ENCODE measurements at regions not wholly inside any gene's neighbourhood (a gene's known extent, or its start where the extent isn't known, plus 50 kb on each side); places are given as distances from the start of the nearest gene placed in this dataset.

- no peak for DNase-seq
- in situ Hi-C loops (cut with HindIII; ENCODE audit: low pct_ligation_motif_present, low sequenced_read_pairs), result no loop called here
- peaks cover 54% of the 10 kb centered on the region for H3K27me3 ChIP-seq (replicated peaks)
- no peaks in the 10 kb centered on the region for H3K36me3 ChIP-seq (replicated peaks)
- no peak for TF ChIP-seq CTCF (IDR thresholded peaks at IDR 0.05; ENCODE audit: low read depth, low read length, missing control alignments)
- no peak overlapping the region for H3K27ac ChIP-seq
- no peak overlapping the region for H3K4me3 ChIP-seq (ENCODE audit: low read depth, low read length)
These were observed 118.7 kb upstream of the RRP15 start for GRCh38 chr1:218166268-218166945.

- DNase-seq, result no peak
- in situ Hi-C loops (cut with HindIII; ENCODE audit: low pct_ligation_motif_present, low sequenced_read_pairs), result no loop called here
These were observed 113.7 kb upstream of the RRP15 start for GRCh38 chr1:218171302-218171893.

GRCh38 chr1:218182455-218182854 lies 102.6 kb upstream of the RRP15 start:
- H3K27ac ChIP-seq, result no peak overlapping the region
- H3K4me3 ChIP-seq (ENCODE audit: low read depth, low read length), result no peak overlapping the region
- no peak for DNase-seq
- no peak for TF ChIP-seq CTCF (IDR thresholded peaks at IDR 0.05; ENCODE audit: low read depth, low read length, missing control alignments)
- H3K36me3 ChIP-seq (replicated peaks), result no peaks in the 10 kb centered on the region
- in situ Hi-C loops (cut with HindIII; ENCODE audit: low pct_ligation_motif_present, low sequenced_read_pairs), result no loop called here
- no peaks in the 10 kb centered on the region for H3K27me3 ChIP-seq (replicated peaks)

More at GRCh38 chr1:218171302-218171893, 113.7 kb upstream of the RRP15 start:
- Histone ChIP-seq H3K27ac (no peak overlapping the region), H3K4me3 (ENCODE audit: low read depth, low read length) (no peak overlapping the region), H3K36me3 (replicated peaks) (no peaks in the 10 kb centered on the region), H3K27me3 (replicated peaks) (peaks cover 22% of the 10 kb centered on the region)
- TF ChIP-seq CTCF (IDR thresholded peaks at IDR 0.05; ENCODE audit: low read depth, low read length, missing control alignments), result peak; percentile 70

- in situ Hi-C loops (cut with HindIII; ENCODE audit: low pct_ligation_motif_present, low sequenced_read_pairs), result no loop called here
- Histone ChIP-seq H3K27me3 (replicated peaks) (no peaks in the 10 kb centered on the region), H3K27ac (no peak overlapping the region), H3K4me3 (ENCODE audit: low read depth, low read length) (no peak overlapping the region), H3K36me3 (replicated peaks) (no peaks in the 10 kb centered on the region)
- no peak for DNase-seq
- no peak for TF ChIP-seq CTCF (IDR thresholded peaks at IDR 0.05; ENCODE audit: low read depth, low read length, missing control alignments)
These were observed 84.1 kb upstream of the RRP15 start for GRCh38 chr1:218200979-218201378.

- no peak overlapping the region for H3K4me3 ChIP-seq (ENCODE audit: low read depth, low read length)
- no peak for TF ChIP-seq CTCF (IDR thresholded peaks at IDR 0.05; ENCODE audit: low read depth, low read length, missing control alignments)
- in situ Hi-C loops (cut with HindIII; ENCODE audit: low pct_ligation_motif_present, low sequenced_read_pairs), result no loop called here
These were observed 83.5 kb upstream of the RRP15 start for GRCh38 chr1:218201601-218202000.

More at GRCh38 chr1:218201601-218202000, 83.5 kb upstream of the RRP15 start:
- H3K27me3 ChIP-seq (replicated peaks), result no peaks in the 10 kb centered on the region
- H3K36me3 ChIP-seq (replicated peaks), result no peaks in the 10 kb centered on the region
- DNase-seq, result no peak
- no peak overlapping the region for H3K27ac ChIP-seq
